Heart left ventricle (tissue), 13 donors: ENCODE measurements at regions not wholly inside any gene's neighbourhood (a gene's known extent, or its start where the extent isn't known, plus 50 kb on each side); places are given as distances from the start of the nearest gene placed in this dataset.

ENCODE experiments used
- CTCF ChIP-seq, 12 donors: fragments of 200-600 bp; sonication (generic) in 4 of 12; IDR thresholded peaks; one replicate each; pipeline versions ENCODE4 v1.5.0 to v1.8.0; 2018 to 2022; ENCODE audit warnings: antibody characterized with exemption in 12 of 12, mild to moderate bottlenecking in 5 of 12
- POLR2A ChIP-seq, 2 donors: fragments of 450-650 bp; IDR thresholded peaks; one replicate each; pipeline ENCODE4 v1.6.1; 2017; ENCODE audit warnings: antibody characterized with exemption in 2 of 2, mild to moderate bottlenecking in 2 of 2, moderate library complexity in 2 of 2
- donor health status: ischemic (EF 13 %, LVEDD 7.1; RV severe dilation, severe dysfunction).
- donor health status: DM: no; HTN: yes; CAD: no.
- donor health status: DM: no; HTN: no; CAD: no.
- donor health status: ischemic (EF 25% LVEDD 6.9; RV normal size, moderate dysfunction).
- donor health status: ischemic (EF 25% LVEDD 5.7; RV mildly dilated, moderate dysfunction).
- donor health status: ischemic (EF 35%, LVEDD 5.7; RV mildly dilated, moderate dysfunction).
- donor health status: nonischemic (EF 11% LVEDD 7.7; RV severe dilation, severe dysfunction).
- donor health status: DM: yes; HTN: yes; CAD: no.
- donor health status: PGD.
- donor health status: ischemic (EF 29% LVEDD 5.4; RV normal size, mild dysfunction).
- donor health status: nonischemic (EF 23%, LVEDD 6.1; RV moderate dilation, normal function).

- no peak for TF ChIP-seq CTCF (IDR thresholded peaks at IDR 0.05)
- no peak for TF ChIP-seq POLR2A (IDR thresholded peaks at IDR 0.05)
These were observed 50.0 kb upstream of the CALM3 start for GRCh38 chr19:46551164-46551563.
